Skeletal muscle tissue (tissue), 3 donors: ENCODE measurements at regions not wholly inside any gene's neighbourhood (a gene's known extent, or its start where the extent isn't known, plus 50 kb on each side); places are given as distances from the start of the nearest gene placed in this dataset.

Source experiments
- H3K27ac ChIP-seq: one replicate; pipeline ENCODE4 v1.7.0; 2013; ENCODE audit warnings: mild to moderate bottlenecking, low read depth, low read length, inconsistent platforms
- H3K27me3 ChIP-seq, 3 donors: one replicate each; pipeline ENCODE4 v1.7.0; 2013; ENCODE audit warnings: low read length in 3 of 3; ENCODE audit not compliant: control insufficient read depth in 3 of 3, insufficient read depth in 3 of 3
- H3K36me3 ChIP-seq, 3 donors: one replicate each; pipeline ENCODE4 v1.7.0; 2013; ENCODE audit warnings: low read length in 3 of 3; ENCODE audit not compliant: control insufficient read depth in 3 of 3, insufficient read depth in 3 of 3
- H3K4me1 ChIP-seq, 3 donors: one replicate each; pipeline ENCODE4 v1.7.0; 2013; ENCODE audit warnings: low read length in 3 of 3, mild to moderate bottlenecking in 3 of 3; ENCODE audit not compliant: control insufficient read depth in 3 of 3, insufficient read depth in 3 of 3
- H3K4me3 ChIP-seq, 3 donors: one replicate each; pipeline ENCODE4 v1.7.0; 2013; ENCODE audit warnings: low read length in 3 of 3
- H3K9ac ChIP-seq, 3 donors: one replicate each; pipeline ENCODE4 v1.7.0; 2013; ENCODE audit warnings: low read length in 3 of 3, mild to moderate bottlenecking in 3 of 3, moderate library complexity in 2 of 3, low read depth in 1 of 3
- H3K9me3 ChIP-seq, 3 donors: one replicate each; pipeline ENCODE4 v1.7.0; 2013; ENCODE audit warnings: low read length in 3 of 3; ENCODE audit not compliant: control insufficient read depth in 3 of 3
- donor health status: Osteomylitis.

- Histone ChIP-seq H3K9ac (no peak overlapping the region), H3K4me1 (no peaks in the 10 kb centered on the region), H3K27me3 (no peaks in the 10 kb centered on the region), H3K4me3 (no peak overlapping the region), H3K27ac (no peak overlapping the region), H3K9me3 (no peaks in the 10 kb centered on the region), H3K36me3 (no peaks in the 10 kb centered on the region)
Observed at GRCh38 chr10:83982812-83983211, 156.5 kb upstream of the GHITM start.

GRCh38 chr10:83983578-83984255 is 155.6 kb upstream of the GHITM start:
- Histone ChIP-seq H3K9ac (no peak overlapping the region), H3K27me3 (no peaks in the 10 kb centered on the region), H3K4me3 (no peak overlapping the region), H3K36me3 (no peaks in the 10 kb centered on the region), H3K9me3 (no peaks in the 10 kb centered on the region), H3K4me1 (no peaks in the 10 kb centered on the region), H3K27ac (no peak overlapping the region)

- no peak overlapping the region for H3K4me3 ChIP-seq
- no peaks in the 10 kb centered on the region for H3K27me3 ChIP-seq
- H3K9ac ChIP-seq = no peak overlapping the region
- H3K36me3 ChIP-seq = no peaks in the 10 kb centered on the region
- H3K27ac ChIP-seq = no peak overlapping the region
- H3K9me3 ChIP-seq = no peaks in the 10 kb centered on the region
- H3K4me1 ChIP-seq = no peaks in the 10 kb centered on the region
Observed at GRCh38 chr10:83984256-83984640, 155.1 kb upstream of the GHITM start.

- no peaks in the 10 kb centered on the region for H3K9me3 ChIP-seq
- no peak overlapping the region for H3K4me3 ChIP-seq
- no peaks in the 10 kb centered on the region for H3K36me3 ChIP-seq
- no peaks in the 10 kb centered on the region for H3K27me3 ChIP-seq
- H3K9ac ChIP-seq = no peak overlapping the region
- no peaks in the 10 kb centered on the region for H3K4me1 ChIP-seq
- H3K27ac ChIP-seq = no peak overlapping the region
Observed at GRCh38 chr10:83986800-83987199, 152.5 kb upstream of the GHITM start.

GRCh38 chr10:83987216-83987615 is 152.1 kb upstream of the GHITM start:
- H3K36me3 ChIP-seq = no peaks in the 10 kb centered on the region
- no peak overlapping the region for H3K27ac ChIP-seq
- H3K9me3 ChIP-seq = no peaks in the 10 kb centered on the region
- no peak overlapping the region for H3K9ac ChIP-seq
- H3K27me3 ChIP-seq = no peaks in the 10 kb centered on the region
- H3K4me3 ChIP-seq = no peak overlapping the region
- no peaks in the 10 kb centered on the region for H3K4me1 ChIP-seq

GRCh38 chr10:83988435-83988834 is 150.9 kb upstream of the GHITM start:
- H3K36me3 ChIP-seq = no peaks in the 10 kb centered on the region
- H3K9me3 ChIP-seq = no peaks in the 10 kb centered on the region
- H3K9ac ChIP-seq = no peak overlapping the region
- no peaks in the 10 kb centered on the region for H3K27me3 ChIP-seq
- no peaks in the 10 kb centered on the region for H3K4me1 ChIP-seq
- H3K4me3 ChIP-seq = no peak overlapping the region
- H3K27ac ChIP-seq = no peak overlapping the region

DNA sequence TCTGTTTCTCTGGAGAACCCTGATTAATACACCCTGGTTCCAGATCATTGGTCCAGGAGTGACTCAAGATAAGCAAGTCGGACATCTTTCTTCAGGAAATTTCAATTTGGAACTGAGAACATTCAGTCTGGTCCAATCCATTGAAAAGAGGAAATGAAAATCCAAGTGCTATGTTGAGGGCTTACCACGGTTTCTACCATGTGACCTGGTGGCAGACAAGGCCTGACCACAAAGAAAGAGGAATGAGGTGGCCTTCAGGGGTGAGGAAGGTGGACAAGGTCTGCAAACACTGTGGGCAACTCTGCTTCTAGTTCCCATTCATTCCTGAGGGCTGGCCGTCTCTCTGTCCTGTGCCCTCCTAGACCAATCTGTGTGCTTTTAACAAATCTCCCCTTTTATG is 149.2 kb upstream of the GHITM start:
- H3K4me3 ChIP-seq = no peak overlapping the region
- no peaks in the 10 kb centered on the region for H3K9me3 ChIP-seq
- no peak overlapping the region for H3K27ac ChIP-seq
- H3K27me3 ChIP-seq = no peaks in the 10 kb centered on the region
- H3K9ac ChIP-seq = no peak overlapping the region
- H3K36me3 ChIP-seq = no peaks in the 10 kb centered on the region
- H3K4me1 ChIP-seq = no peaks in the 10 kb centered on the region

GRCh38 chr10:83991986-83992753 is 147.1 kb upstream of the GHITM start:
- Histone ChIP-seq H3K9ac (no peak overlapping the region), H3K27me3 (no peaks in the 10 kb centered on the region), H3K4me3 (no peak overlapping the region)

DNA sequence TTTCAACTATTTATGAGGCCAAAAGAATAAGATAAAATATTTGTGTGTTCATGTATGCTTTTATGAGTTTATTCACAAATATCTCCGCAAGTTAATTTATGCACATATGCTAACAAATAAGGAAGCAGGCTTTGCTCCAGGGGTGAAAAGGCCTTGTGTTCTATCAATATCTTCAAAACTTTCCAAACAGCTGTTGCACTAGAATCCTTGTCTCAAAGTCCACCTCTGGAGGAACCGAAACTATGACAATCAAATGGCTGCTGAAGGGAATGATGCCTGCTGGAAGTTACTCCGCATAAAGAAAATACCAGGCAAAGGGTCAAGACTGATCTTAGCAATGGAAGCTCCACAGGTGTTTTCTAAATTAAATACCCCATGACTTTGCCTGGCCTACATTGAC is 145.0 kb upstream of the GHITM start:
- no peak overlapping the region for H3K9ac ChIP-seq
- no peaks in the 10 kb centered on the region for H3K9me3 ChIP-seq
- H3K27me3 ChIP-seq = no peaks in the 10 kb centered on the region
- no peaks in the 10 kb centered on the region for H3K4me1 ChIP-seq
- no peaks in the 10 kb centered on the region for H3K36me3 ChIP-seq
- no peak overlapping the region for H3K27ac ChIP-seq
- H3K4me3 ChIP-seq = no peak overlapping the region

More at GRCh38 chr10:83991986-83992753, 147.1 kb upstream of the GHITM start:
- H3K9me3 ChIP-seq = no peaks in the 10 kb centered on the region
- no peak overlapping the region for H3K27ac ChIP-seq
- H3K36me3 ChIP-seq = no peaks in the 10 kb centered on the region
- H3K4me1 ChIP-seq = no peaks in the 10 kb centered on the region

DNA sequence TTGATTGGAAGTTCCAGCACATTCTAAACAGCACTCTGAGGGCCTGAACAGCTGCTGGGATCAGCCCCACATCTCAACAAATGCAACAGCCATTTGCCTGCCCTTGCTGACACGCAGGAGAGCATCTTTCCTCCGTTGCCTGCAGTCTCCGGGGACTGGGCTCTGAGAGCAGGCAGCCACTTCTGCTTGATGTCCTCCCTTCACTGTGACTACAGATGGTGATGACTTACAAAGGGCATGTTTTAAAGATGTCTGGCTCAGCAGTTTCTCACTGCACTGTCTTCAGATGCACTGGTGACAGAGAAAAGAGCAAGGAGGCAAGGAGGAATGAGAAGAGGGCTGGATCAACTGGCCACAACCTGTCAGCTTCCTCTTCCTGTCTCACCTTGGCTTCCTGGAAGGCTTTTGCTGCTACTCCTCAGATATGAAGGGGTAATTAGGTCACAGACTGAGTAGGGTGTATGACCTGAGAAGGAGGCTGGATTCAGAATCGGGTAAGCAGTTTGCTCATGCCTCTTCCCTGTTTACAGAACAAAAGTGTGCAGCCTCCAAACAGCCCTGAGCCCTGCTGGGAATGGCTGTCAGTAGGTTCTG is 143.5 kb upstream of the GHITM start:
- Histone ChIP-seq H3K27me3 (no peaks in the 10 kb centered on the region), H3K4me3 (no peak overlapping the region), H3K27ac (no peak overlapping the region), H3K9ac (no peak overlapping the region), H3K4me1 (no peaks in the 10 kb centered on the region), H3K9me3 (no peaks in the 10 kb centered on the region), H3K36me3 (no peaks in the 10 kb centered on the region)
